ENCODE measurements at regions not wholly inside any gene's neighbourhood (a gene's known extent, or its start where the extent isn't known, plus 50 kb on each side); places are given as distances from the start of the nearest gene placed in this dataset.

- no peak for TF ChIP-seq CTCF (IDR thresholded peaks at IDR 0.05)
- no peak for TF ChIP-seq ZFX (IDR thresholded peaks at IDR 0.05; ENCODE audit: borderline replicate concordance)
Observed at GRCh38 chr10:78772486-78772885, 296.3 kb upstream of the ZMIZ1 start.

GRCh38 chr10:78772986-78773530 lies 295.7 kb upstream of the ZMIZ1 start:
- no peak overlapping the region for H3K27ac ChIP-seq
- no peak for TF ChIP-seq CTCF (IDR thresholded peaks at IDR 0.05)
- TF ChIP-seq ZFX (IDR thresholded peaks at IDR 0.05; ENCODE audit: borderline replicate concordance): no peak

More at GRCh38 chr10:78772486-78772885, 296.3 kb upstream of the ZMIZ1 start:
- H3K27ac ChIP-seq: no peak overlapping the region

DNA sequence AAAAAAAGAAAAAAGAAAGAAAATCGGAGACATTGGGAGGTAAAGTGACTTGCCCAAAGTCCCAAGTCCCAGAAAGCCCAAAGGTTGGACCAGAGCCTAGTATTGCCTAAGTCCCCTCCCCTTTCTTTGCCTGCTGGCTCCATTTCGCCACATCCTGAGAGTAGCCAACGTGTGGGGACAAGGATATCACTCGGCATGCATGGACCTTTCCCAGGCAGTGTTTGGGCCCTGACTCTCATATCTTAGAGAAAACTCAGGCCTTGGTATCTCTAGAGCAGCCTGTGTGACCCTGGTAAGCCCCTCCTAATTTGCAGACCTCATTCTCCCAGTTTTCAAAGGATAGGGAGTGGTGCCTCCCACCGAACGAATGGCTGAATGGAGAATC lies 294.2 kb upstream of the ZMIZ1 start:
- TF ChIP-seq ZFX (IDR thresholded peaks at IDR 0.05; ENCODE audit: borderline replicate concordance) (no peak), CTCF (IDR thresholded peaks at IDR 0.05) (no peak)
- no peak overlapping the region for H3K27ac ChIP-seq

DNA sequence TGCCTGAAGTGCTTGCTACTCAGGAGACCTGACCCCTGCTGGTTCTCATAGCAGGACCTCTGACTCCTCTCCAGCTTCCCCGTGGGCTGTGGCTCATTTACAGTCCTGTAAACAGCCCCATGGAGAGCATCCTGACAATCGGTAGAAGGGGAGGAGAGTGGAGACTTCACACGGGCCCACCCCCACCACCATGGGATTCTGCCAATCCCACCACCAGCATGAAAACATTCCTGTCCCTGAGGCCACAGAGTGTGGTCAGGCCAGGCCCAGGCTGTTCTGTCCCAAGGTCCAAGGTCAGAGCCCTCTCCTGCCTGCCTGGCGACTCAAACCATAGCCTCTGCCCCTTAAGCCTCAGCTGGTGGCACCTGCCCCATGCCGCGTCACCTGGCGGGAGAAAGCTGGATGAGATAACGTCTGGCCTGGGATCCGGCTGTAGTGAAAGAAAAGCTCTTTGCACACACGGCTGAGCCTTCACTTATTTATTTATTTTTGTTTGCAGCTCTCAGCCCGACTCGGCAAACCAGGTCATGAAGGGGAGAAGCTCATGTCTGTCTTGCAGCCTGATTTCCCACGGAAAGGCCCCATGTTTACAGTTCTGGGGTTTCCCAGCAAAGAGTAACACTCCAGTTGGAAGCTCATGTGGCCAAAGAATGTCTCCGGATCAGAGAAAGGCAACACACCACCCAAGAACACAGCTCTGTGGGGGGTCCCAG lies 293.6 kb upstream of the ZMIZ1 start:
- TF ChIP-seq ZFX (IDR thresholded peaks at IDR 0.05; ENCODE audit: borderline replicate concordance): no peak
- no peak for TF ChIP-seq CTCF (IDR thresholded peaks at IDR 0.05)
- no peak overlapping the region for H3K27ac ChIP-seq

DNA sequence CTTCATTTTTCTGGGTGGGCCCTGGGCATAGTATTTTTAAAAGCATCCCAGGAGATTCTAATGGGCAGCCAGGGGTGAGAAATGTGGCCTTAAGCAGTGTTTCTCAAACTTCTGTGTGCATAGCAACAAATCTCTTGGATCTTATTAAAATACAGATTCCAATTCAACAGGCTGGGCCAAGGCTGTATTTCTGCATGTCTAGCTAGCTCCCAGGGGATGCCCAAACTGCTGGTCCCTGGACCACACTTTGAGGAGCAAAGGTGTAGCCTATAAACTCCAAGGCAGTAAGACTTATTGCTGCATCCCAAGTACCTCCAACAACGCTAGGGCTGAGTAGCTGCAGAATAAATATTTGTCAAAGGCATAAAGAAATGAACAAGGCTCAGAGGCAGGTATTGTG lies 292.9 kb upstream of the ZMIZ1 start:
- no peak overlapping the region for H3K27ac ChIP-seq
- TF ChIP-seq CTCF (IDR thresholded peaks at IDR 0.05) (no peak), ZFX (IDR thresholded peaks at IDR 0.05; ENCODE audit: borderline replicate concordance) (no peak)

- no peak overlapping the region for H3K27ac ChIP-seq
- TF ChIP-seq ZFX (IDR thresholded peaks at IDR 0.05; ENCODE audit: borderline replicate concordance): no peak
- no peak for TF ChIP-seq CTCF (IDR thresholded peaks at IDR 0.05)
Observed at GRCh38 chr10:78776756-78777155, 292.0 kb upstream of the ZMIZ1 start.

GRCh38 chr10:78777466-78777865 lies 291.3 kb upstream of the ZMIZ1 start:
- TF ChIP-seq CTCF (IDR thresholded peaks at IDR 0.05): no peak
- TF ChIP-seq ZFX (IDR thresholded peaks at IDR 0.05; ENCODE audit: borderline replicate concordance): no peak
- H3K27ac ChIP-seq: 0 out of 2 replicates have a peak overlapping the region, but pooled peaks have one; percentile 20

Data from 22Rv1 (cell line).